ENCODE measurements at regions not wholly inside any gene's neighbourhood (a gene's known extent, or its start where the extent isn't known, plus 50 kb on each side); places are given as distances from the start of the nearest gene placed in this dataset.
"Not testable (repeated sequence)": the region's sequence is repeated elsewhere in the genome, so short reads cannot be mapped to it uniquely, and the experiment has no call there.

DNA sequence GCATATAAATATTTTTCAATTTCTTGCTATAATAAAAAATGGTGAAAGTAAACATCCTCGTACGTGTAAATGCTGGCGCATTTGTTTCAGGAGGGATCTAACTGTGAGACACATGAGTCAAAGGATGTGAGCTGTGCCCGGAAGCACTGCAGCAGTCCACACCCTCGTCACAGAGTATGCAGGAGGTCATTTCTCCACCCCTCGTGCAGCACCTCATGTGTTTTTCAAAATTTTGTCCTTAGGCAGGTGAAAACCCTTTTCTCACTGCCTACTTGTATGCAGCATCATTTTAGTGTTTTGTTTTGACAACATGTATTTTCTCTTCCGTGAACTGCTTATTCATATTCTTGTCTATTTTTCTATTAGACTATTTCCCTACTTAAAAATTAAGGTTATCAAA lies 162.7 kb downstream of the AVL9 start:
- no peak overlapping the region for H3K27ac ChIP-seq
- no peaks in the 10 kb centered on the region for H3K27me3 ChIP-seq
- H3K9me3 ChIP-seq (ENCODE audit: low read depth): no peaks in the 10 kb centered on the region
- H3K36me3 ChIP-seq: no peaks in the 10 kb centered on the region
- TF ChIP-seq, protein P1, sequence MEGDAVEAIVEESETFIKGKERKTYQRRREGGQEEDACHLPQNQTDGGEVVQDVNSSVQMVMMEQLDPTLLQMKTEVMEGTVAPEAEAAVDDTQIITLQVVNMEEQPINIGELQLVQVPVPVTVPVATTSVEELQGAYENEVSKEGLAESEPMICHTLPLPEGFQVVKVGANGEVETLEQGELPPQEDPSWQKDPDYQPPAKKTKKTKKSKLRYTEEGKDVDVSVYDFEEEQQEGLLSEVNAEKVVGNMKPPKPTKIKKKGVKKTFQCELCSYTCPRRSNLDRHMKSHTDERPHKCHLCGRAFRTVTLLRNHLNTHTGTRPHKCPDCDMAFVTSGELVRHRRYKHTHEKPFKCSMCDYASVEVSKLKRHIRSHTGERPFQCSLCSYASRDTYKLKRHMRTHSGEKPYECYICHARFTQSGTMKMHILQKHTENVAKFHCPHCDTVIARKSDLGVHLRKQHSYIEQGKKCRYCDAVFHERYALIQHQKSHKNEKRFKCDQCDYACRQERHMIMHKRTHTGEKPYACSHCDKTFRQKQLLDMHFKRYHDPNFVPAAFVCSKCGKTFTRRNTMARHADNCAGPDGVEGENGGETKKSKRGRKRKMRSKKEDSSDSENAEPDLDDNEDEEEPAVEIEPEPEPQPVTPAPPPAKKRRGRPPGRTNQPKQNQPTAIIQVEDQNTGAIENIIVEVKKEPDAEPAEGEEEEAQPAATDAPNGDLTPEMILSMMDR (IDR thresholded peaks at IDR 0.05; ENCODE audit: low read depth, low read length): no peak
- H3K4me1 ChIP-seq (ENCODE audit: low read depth): peaks cover 5% of the 10 kb centered on the region
- no peak overlapping the region for H3K4me3 ChIP-seq
- DNase-seq (ENCODE audit: low read depth in 1 of 2, low spot score in 1 of 2): peak in 1 of 2 donors; percentile 27

DNA sequence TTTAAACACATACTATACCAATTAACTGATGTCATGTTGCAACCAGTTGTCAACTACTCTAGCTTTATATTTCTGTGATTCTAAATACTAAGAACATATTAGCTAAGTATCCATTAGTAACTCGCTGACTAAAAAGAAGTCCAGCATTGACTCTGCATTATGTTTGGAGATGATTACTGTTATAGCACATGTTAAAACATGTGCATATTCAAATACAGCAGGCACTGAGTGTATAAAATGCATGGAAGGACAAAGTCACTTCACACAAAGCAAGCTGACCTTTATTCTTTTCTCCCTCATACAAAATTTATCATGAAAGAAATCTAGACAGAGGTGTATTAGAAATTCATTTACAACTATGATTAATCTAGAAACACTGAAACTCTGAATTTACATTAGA lies 159.3 kb downstream of the AVL9 start:
- not testable (repeated sequence) for H3K4me3 ChIP-seq; H3K27ac ChIP-seq; H3K27me3 ChIP-seq; H3K9me3 ChIP-seq (ENCODE audit: low read depth); DNase-seq (ENCODE audit: low read depth in 1 of 2, low spot score in 1 of 2); H3K4me1 ChIP-seq (ENCODE audit: low read depth); H3K36me3 ChIP-seq

DNA sequence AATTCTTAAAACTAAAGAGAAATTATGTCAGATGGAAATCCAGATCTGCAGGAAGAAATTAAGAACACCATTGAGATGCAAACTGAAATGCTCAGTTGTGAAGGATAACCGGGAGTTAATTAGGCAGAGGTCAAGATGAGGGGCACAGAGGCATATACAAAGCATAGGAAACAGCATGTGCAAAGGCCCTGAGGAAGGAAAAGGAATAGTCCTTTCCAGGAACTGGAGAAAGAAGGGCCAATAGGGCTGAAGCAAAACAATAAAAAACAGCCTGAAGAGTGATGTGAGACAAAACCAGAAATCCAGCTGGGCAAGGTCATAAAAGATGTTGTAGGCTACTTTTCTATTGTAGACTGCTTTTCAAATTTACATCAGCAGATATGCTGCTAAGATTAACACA lies 155.1 kb downstream of the AVL9 start:
- not testable (repeated sequence) for DNase-seq (ENCODE audit: low read depth in 1 of 2, low spot score in 1 of 2); H3K27ac ChIP-seq; H3K27me3 ChIP-seq

DNA sequence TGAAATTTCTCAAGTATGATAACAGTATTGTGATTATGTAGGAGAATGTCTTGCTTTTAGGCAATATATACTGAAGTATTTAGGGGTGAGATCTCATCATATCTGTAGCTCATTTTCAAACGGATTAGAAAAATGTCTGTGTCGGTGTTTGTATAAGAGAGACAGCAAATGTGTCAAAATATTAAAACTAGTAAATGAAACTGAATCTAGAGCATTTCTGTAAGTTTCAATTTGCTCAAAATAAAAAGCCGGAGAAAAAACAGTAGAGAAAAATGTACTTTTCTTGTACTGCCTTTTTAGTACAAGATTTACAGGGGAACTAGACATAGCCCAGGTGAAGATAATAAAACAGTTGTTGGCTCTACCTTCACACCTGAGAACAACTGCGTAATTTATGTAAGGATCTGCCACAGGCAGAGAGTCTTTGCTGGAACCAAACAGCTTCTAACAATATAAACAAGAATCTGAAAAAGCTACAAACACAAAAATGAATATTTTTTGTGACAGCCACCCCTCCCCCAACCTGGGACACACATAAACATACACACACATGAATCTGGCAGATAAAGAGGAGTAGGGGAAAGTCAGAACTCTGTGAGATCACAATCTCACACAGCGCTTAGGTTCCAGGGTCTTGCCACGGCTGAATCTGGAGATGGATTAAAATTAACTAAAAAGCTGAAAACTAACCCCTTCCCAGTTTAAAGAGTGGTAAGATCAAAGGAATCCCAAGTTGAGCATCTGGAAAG lies 153.3 kb downstream of the AVL9 start:
- H3K27ac ChIP-seq: no peak overlapping the region

More for the DNA sequence above, 155.1 kb downstream of the AVL9 start:
- not testable (repeated sequence) for H3K4me3 ChIP-seq; H3K4me1 ChIP-seq (ENCODE audit: low read depth); H3K36me3 ChIP-seq; H3K9me3 ChIP-seq (ENCODE audit: low read depth)

DNA sequence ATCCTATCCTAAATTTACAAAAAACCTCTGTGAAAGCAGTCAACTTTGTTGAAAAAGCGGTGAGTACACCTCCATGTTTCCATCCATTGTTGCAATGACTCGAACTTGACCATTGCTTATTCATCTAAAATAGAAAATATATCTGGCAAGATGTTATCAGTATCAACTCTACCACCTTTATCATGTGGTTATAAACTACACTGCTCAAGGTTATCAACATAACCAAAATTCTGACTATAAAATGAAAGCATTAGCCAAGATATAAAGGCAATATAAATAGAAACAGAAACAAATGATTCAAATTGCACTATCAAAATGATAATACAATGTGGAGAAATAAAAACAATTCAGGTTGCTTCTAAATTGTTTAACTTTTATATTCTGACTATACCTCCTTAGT lies 150.0 kb downstream of the AVL9 start:
- not testable (repeated sequence) for H3K27ac ChIP-seq; H3K4me3 ChIP-seq; H3K9me3 ChIP-seq (ENCODE audit: low read depth); H3K27me3 ChIP-seq; DNase-seq (ENCODE audit: low read depth in 1 of 2, low spot score in 1 of 2); H3K4me1 ChIP-seq (ENCODE audit: low read depth); H3K36me3 ChIP-seq

More for the DNA sequence above, 153.3 kb downstream of the AVL9 start:
- Histone ChIP-seq H3K9me3 (ENCODE audit: low read depth) (no peaks in the 10 kb centered on the region), H3K4me1 (ENCODE audit: low read depth) (no peaks in the 10 kb centered on the region), H3K4me3 (no peak overlapping the region), H3K27me3 (no peaks in the 10 kb centered on the region), H3K36me3 (no peaks in the 10 kb centered on the region)
- TF ChIP-seq, protein P1 (IDR thresholded peaks at IDR 0.05; ENCODE audit: low read depth, low read length): no peak
- no peak for DNase-seq (ENCODE audit: low read depth in 1 of 2, low spot score in 1 of 2)

DNA sequence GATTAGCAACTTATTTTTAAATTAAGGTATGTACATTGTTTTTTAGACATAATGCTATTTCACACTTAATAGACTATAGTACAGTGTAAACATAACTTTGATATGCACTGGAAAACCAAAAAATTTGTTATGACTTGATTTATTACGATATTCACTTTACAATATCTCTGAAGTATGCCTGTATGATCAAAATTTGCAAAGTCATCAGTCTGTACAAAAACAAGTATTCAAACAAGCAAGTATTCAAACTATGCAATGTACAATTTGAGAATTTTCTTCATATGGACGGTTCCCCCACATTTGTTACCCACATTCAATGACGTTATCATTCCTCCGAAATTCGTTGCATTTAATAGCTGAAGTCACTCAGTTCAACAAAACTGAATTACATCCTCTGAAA lies 147.9 kb downstream of the AVL9 start:
- no peak overlapping the region for H3K27ac ChIP-seq
- TF ChIP-seq, protein P1 (IDR thresholded peaks at IDR 0.05; ENCODE audit: low read depth, low read length): no peak
- no peaks in the 10 kb centered on the region for H3K9me3 ChIP-seq (ENCODE audit: low read depth)
- H3K27me3 ChIP-seq: no peaks in the 10 kb centered on the region
- H3K4me3 ChIP-seq: no peak overlapping the region
- DNase-seq (ENCODE audit: low read depth in 1 of 2, low spot score in 1 of 2): no peak
- H3K4me1 ChIP-seq (ENCODE audit: low read depth): no peaks in the 10 kb centered on the region
- no peaks in the 10 kb centered on the region for H3K36me3 ChIP-seq

DNA sequence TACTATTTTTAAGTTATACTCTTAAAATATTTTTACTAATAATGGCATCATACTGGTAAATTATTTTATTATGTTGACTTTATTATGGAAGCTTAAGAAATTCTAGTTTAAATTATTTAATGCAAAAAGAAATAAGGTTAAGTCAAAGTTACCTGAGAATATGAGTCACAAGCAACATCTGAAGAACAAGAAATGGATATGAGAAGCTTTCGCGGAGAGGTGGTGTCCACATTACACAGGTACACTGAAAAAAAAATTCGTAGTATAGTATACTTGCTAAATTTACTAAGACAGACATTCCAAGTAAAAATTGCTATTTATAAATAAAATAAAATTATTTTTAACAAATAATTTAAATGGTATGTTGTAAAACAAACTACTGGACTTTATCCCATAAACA lies 143.8 kb downstream of the AVL9 start:
- no peak overlapping the region for H3K27ac ChIP-seq
- no peak overlapping the region for H3K4me3 ChIP-seq
- TF ChIP-seq, protein P1 (IDR thresholded peaks at IDR 0.05; ENCODE audit: low read depth, low read length): no peak
- no peaks in the 10 kb centered on the region for H3K36me3 ChIP-seq
- H3K27me3 ChIP-seq: no peaks in the 10 kb centered on the region
- H3K9me3 ChIP-seq (ENCODE audit: low read depth): no peaks in the 10 kb centered on the region
- no peak for DNase-seq (ENCODE audit: low read depth in 1 of 2, low spot score in 1 of 2)
- no peaks in the 10 kb centered on the region for H3K4me1 ChIP-seq (ENCODE audit: low read depth)

DNA sequence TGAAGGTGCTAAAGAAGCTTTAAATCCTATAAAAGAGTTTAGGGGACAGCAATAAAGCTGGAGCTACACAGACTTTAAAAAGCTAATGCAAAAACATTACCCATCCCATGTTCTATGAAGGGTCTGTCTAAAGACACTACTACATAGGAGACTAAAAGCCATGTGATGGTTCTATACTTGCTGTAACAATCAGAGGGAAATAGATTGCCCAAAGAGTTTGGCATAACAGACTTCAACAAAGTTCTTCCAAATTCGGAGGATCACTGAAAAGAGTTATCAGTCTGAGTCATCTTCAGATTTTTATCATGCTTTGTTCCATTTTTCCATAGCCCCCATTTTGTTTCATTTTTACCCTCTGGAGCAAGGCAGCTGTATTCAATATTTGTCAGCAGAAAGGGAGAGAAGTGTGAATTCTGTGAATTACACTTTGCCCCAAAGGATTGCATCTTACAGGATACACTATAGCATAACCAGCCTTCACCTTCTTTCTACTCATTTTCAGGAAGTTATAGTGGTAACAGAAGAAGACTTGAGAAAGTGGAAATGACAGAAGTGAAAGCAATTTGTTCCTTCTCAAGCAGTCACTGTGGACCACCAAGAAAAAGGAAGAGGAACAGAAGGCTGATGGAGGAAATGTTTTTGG lies 143.3 kb downstream of the AVL9 start:
- H3K4me3 ChIP-seq; DNase-seq (ENCODE audit: low read depth in 1 of 2, low spot score in 1 of 2); H3K9me3 ChIP-seq (ENCODE audit: low read depth); H3K27ac ChIP-seq; H3K36me3 ChIP-seq; H3K4me1 ChIP-seq (ENCODE audit: low read depth); H3K27me3 ChIP-seq: not testable (repeated sequence)
